ENCODE measurements at regions not wholly inside any gene's neighbourhood (a gene's known extent, or its start where the extent isn't known, plus 50 kb on each side); places are given as distances from the start of the nearest gene placed in this dataset.

- Histone ChIP-seq H3K27ac (replicated peaks) (no peak overlapping the region), H3K4me3 (replicated peaks; ENCODE audit: insufficient read depth, low read length) (no peak overlapping the region), H3K27me3 (ENCODE audit: insufficient read depth, poor library complexity, severe bottlenecking) (peaks cover 2% of the 10 kb centered on the region)
- no peak for TF ChIP-seq GABPA (IDR thresholded peaks at IDR 0.05; ENCODE audit: low read depth)
- TF ChIP-seq POLR2AphosphoS5 (IDR thresholded peaks at IDR 0.05; ENCODE audit: low read depth): no peak
- TF ChIP-seq SPI1 (IDR thresholded peaks at IDR 0.05; ENCODE audit: borderline replicate concordance, low read depth): no peak
- TF ChIP-seq REST (IDR thresholded peaks at IDR 0.05; ENCODE audit: insufficient replicate concordance, low read depth): no peak
- no peak for TF ChIP-seq CTCF (IDR thresholded peaks at IDR 0.05; ENCODE audit: insufficient read depth, low read length)
- DNase-seq (ENCODE audit: low read depth in 1 of 2, low spot score in 1 of 2): no peak
Observed at GRCh38 chr4:41318839-41319530, 62.3 kb downstream of the UCHL1 start.

GRCh38 chr4:41319553-41319952 lies 62.8 kb downstream of the UCHL1 start:
- Histone ChIP-seq H3K4me3 (replicated peaks; ENCODE audit: insufficient read depth, low read length) (no peak overlapping the region), H3K27ac (replicated peaks) (no peak overlapping the region), H3K27me3 (ENCODE audit: insufficient read depth, poor library complexity, severe bottlenecking) (peaks cover 2% of the 10 kb centered on the region)
- DNase-seq (ENCODE audit: low read depth in 1 of 2, low spot score in 1 of 2): no peak
- TF ChIP-seq REST (IDR thresholded peaks at IDR 0.05; ENCODE audit: insufficient replicate concordance, low read depth) (no peak), SPI1 (IDR thresholded peaks at IDR 0.05; ENCODE audit: borderline replicate concordance, low read depth) (no peak), POLR2AphosphoS5 (IDR thresholded peaks at IDR 0.05; ENCODE audit: low read depth) (no peak), CTCF (IDR thresholded peaks at IDR 0.05; ENCODE audit: insufficient read depth, low read length) (no peak), GABPA (IDR thresholded peaks at IDR 0.05; ENCODE audit: low read depth) (no peak)

- Histone ChIP-seq H3K4me3 (replicated peaks; ENCODE audit: insufficient read depth, low read length) (no peak overlapping the region), H3K27me3 (ENCODE audit: insufficient read depth, poor library complexity, severe bottlenecking) (peaks cover 2% of the 10 kb centered on the region), H3K27ac (replicated peaks) (no peak overlapping the region)
- TF ChIP-seq SPI1 (IDR thresholded peaks at IDR 0.05; ENCODE audit: borderline replicate concordance, low read depth) (no peak), GABPA (IDR thresholded peaks at IDR 0.05; ENCODE audit: low read depth) (no peak), REST (IDR thresholded peaks at IDR 0.05; ENCODE audit: insufficient replicate concordance, low read depth) (no peak), POLR2AphosphoS5 (IDR thresholded peaks at IDR 0.05; ENCODE audit: low read depth) (no peak), CTCF (IDR thresholded peaks at IDR 0.05; ENCODE audit: insufficient read depth, low read length) (no peak)
- DNase-seq (ENCODE audit: low read depth in 1 of 2, low spot score in 1 of 2): no peak
Observed at GRCh38 chr4:41320278-41320677, 63.5 kb downstream of the UCHL1 start.

Data from HL-60 (cell line).